ENCODE measurements at regions not wholly inside any gene's neighbourhood (a gene's known extent, or its start where the extent isn't known, plus 50 kb on each side); places are given as distances from the start of the nearest gene placed in this dataset.

GRCh38 chr7:1318051-1318450, 85.4 kb downstream of the UNCX start:
- no peaks in the 10 kb centered on the region for H3K79me2 ChIP-seq (ENCODE audit: control insufficient read depth, insufficient read depth, low read length)
- no peaks in the 10 kb centered on the region for H3K4me1 ChIP-seq (ENCODE audit: control insufficient read depth, extremely low read depth, insufficient read depth, low read length)
- H4K20me1 ChIP-seq (ENCODE audit: control insufficient read depth, extremely low read depth, insufficient read depth, low read length) = no peaks in the 10 kb centered on the region
- no peak for DNase-seq (ENCODE audit: low read depth in 2 of 2)
- TF ChIP-seq, protein P1, sequence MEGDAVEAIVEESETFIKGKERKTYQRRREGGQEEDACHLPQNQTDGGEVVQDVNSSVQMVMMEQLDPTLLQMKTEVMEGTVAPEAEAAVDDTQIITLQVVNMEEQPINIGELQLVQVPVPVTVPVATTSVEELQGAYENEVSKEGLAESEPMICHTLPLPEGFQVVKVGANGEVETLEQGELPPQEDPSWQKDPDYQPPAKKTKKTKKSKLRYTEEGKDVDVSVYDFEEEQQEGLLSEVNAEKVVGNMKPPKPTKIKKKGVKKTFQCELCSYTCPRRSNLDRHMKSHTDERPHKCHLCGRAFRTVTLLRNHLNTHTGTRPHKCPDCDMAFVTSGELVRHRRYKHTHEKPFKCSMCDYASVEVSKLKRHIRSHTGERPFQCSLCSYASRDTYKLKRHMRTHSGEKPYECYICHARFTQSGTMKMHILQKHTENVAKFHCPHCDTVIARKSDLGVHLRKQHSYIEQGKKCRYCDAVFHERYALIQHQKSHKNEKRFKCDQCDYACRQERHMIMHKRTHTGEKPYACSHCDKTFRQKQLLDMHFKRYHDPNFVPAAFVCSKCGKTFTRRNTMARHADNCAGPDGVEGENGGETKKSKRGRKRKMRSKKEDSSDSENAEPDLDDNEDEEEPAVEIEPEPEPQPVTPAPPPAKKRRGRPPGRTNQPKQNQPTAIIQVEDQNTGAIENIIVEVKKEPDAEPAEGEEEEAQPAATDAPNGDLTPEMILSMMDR (conservative IDR thresholded peaks at IDR 0.05 in 1 of 2, IDR thresholded peaks at IDR 0.05 in 1 of 2; ENCODE audit: low read depth in 1 of 2, low read length in 2 of 2) = no peak
- no peak for TF ChIP-seq EZH2 (IDR thresholded peaks at IDR 0.05; ENCODE audit: low read length, missing control alignments)
- H3K4me2 ChIP-seq (ENCODE audit: extremely low read depth, insufficient read depth, low read length) = no peak overlapping the region
- H3K27ac ChIP-seq (ENCODE audit: insufficient read depth, low read length) = no peak overlapping the region
- H3K4me3 ChIP-seq (replicated peaks in 1 of 4; ENCODE audit: control extremely low read depth in 1 of 4, insufficient read depth in 1 of 4, low read depth in 3 of 4, low read length in 4 of 4) = no peak overlapping the region
- no peaks in the 10 kb centered on the region for H3K9me3 ChIP-seq (ENCODE audit: control insufficient read depth, insufficient read depth, low read depth, low read length)
- H2AFZ ChIP-seq (ENCODE audit: low read length) = no peak overlapping the region
- no peaks in the 10 kb centered on the region for H3K27me3 ChIP-seq (ENCODE audit: control insufficient read depth, insufficient read depth, low read length)
- no peak overlapping the region for H3K9ac ChIP-seq (ENCODE audit: insufficient read depth, low read length)
- H3K36me3 ChIP-seq (ENCODE audit: control insufficient read depth, insufficient read depth, low read length) = no peaks in the 10 kb centered on the region

- no peak for DNase-seq (ENCODE audit: low read depth in 2 of 2)
- no peaks in the 10 kb centered on the region for H4K20me1 ChIP-seq (ENCODE audit: control insufficient read depth, extremely low read depth, insufficient read depth, low read length)
- H3K4me3 ChIP-seq (replicated peaks in 1 of 4; ENCODE audit: control extremely low read depth in 1 of 4, insufficient read depth in 1 of 4, low read depth in 3 of 4, low read length in 4 of 4) = no peak overlapping the region
- H3K9me3 ChIP-seq (ENCODE audit: control insufficient read depth, insufficient read depth, low read depth, low read length) = no peaks in the 10 kb centered on the region
- H3K4me2 ChIP-seq (ENCODE audit: extremely low read depth, insufficient read depth, low read length) = no peak overlapping the region
- H3K27me3 ChIP-seq (ENCODE audit: control insufficient read depth, insufficient read depth, low read length) = no peaks in the 10 kb centered on the region
- no peak overlapping the region for H3K27ac ChIP-seq (ENCODE audit: insufficient read depth, low read length)
- no peak overlapping the region for H3K9ac ChIP-seq (ENCODE audit: insufficient read depth, low read length)
- no peak overlapping the region for H2AFZ ChIP-seq (ENCODE audit: low read length)
- H3K36me3 ChIP-seq (ENCODE audit: control insufficient read depth, insufficient read depth, low read length) = no peaks in the 10 kb centered on the region
- H3K79me2 ChIP-seq (ENCODE audit: control insufficient read depth, insufficient read depth, low read length) = no peaks in the 10 kb centered on the region
- TF ChIP-seq, protein P1 (conservative IDR thresholded peaks at IDR 0.05 in 1 of 2, IDR thresholded peaks at IDR 0.05 in 1 of 2; ENCODE audit: low read depth in 1 of 2, low read length in 2 of 2) = no peak
- no peak for TF ChIP-seq EZH2 (IDR thresholded peaks at IDR 0.05; ENCODE audit: low read length, missing control alignments)
- no peaks in the 10 kb centered on the region for H3K4me1 ChIP-seq (ENCODE audit: control insufficient read depth, extremely low read depth, insufficient read depth, low read length)
Measured at GRCh38 chr7:1318661-1319060, 86.0 kb downstream of the UNCX start.

GRCh38 chr7:1320616-1321240, 88.1 kb downstream of the UNCX start:
- H3K27me3 ChIP-seq (ENCODE audit: control insufficient read depth, insufficient read depth, low read length) = no peaks in the 10 kb centered on the region
- TF ChIP-seq EZH2 (IDR thresholded peaks at IDR 0.05; ENCODE audit: low read length, missing control alignments) = no peak
- TF ChIP-seq, protein P1 (conservative IDR thresholded peaks at IDR 0.05 in 1 of 2, IDR thresholded peaks at IDR 0.05 in 1 of 2; ENCODE audit: low read depth in 1 of 2, low read length in 2 of 2) = no peak
- H3K9ac ChIP-seq (ENCODE audit: insufficient read depth, low read length) = no peak overlapping the region
- no peak overlapping the region for H3K4me2 ChIP-seq (ENCODE audit: extremely low read depth, insufficient read depth, low read length)
- H3K4me1 ChIP-seq (ENCODE audit: control insufficient read depth, extremely low read depth, insufficient read depth, low read length) = no peaks in the 10 kb centered on the region
- H3K27ac ChIP-seq (ENCODE audit: insufficient read depth, low read length) = no peak overlapping the region
- no peak overlapping the region for H2AFZ ChIP-seq (ENCODE audit: low read length)
- H3K36me3 ChIP-seq (ENCODE audit: control insufficient read depth, insufficient read depth, low read length) = no peaks in the 10 kb centered on the region
- H4K20me1 ChIP-seq (ENCODE audit: control insufficient read depth, extremely low read depth, insufficient read depth, low read length) = no peaks in the 10 kb centered on the region
- no peak overlapping the region for H3K4me3 ChIP-seq (replicated peaks in 1 of 4; ENCODE audit: control extremely low read depth in 1 of 4, insufficient read depth in 1 of 4, low read depth in 3 of 4, low read length in 4 of 4)
- H3K79me2 ChIP-seq (ENCODE audit: control insufficient read depth, insufficient read depth, low read length) = no peaks in the 10 kb centered on the region
- no peaks in the 10 kb centered on the region for H3K9me3 ChIP-seq (ENCODE audit: control insufficient read depth, insufficient read depth, low read depth, low read length)
- DNase-seq (ENCODE audit: low read depth in 2 of 2) = no peak
